ENCODE measurements at regions not wholly inside any gene's neighbourhood (a gene's known extent, or its start where the extent isn't known, plus 50 kb on each side); places are given as distances from the start of the nearest gene placed in this dataset. TPM values are rescaled to one million over a fixed set of nuclear protein-coding genes. Genes with fewer than 3 reads are reported as not detected.

GRCh38 chr12:124365726-124366430 is 71.0 kb downstream of the RFLNA start:
- Histone ChIP-seq H2AK5ac (ENCODE audit: low read length) (no peak overlapping the region), H3K18ac (ENCODE audit: low read length) (no peak overlapping the region), H3K79me2 (ENCODE audit: control insufficient read depth, insufficient read depth, low read length) (no peaks in the 10 kb centered on the region), H3K27ac (ENCODE audit: low read depth, low read length) (no peak overlapping the region), H3K4ac (ENCODE audit: low read depth, low read length) (no peak overlapping the region), H4K8ac (ENCODE audit: low read depth, low read length) (no peak overlapping the region), H3K4me2 (ENCODE audit: low read length) (no peak overlapping the region), H3K9ac (ENCODE audit: low read length) (no peak overlapping the region), H3K4me1 (ENCODE audit: control insufficient read depth, low read depth, low read length) (no peaks in the 10 kb centered on the region), H3K23ac (ENCODE audit: low read length) (no peak overlapping the region), H2BK120ac (ENCODE audit: low read depth, low read length) (no peak overlapping the region), H2BK15ac (replicated peaks; ENCODE audit: low read depth) (no peak overlapping the region), H3K4me3 (ENCODE audit: low read length) (no peak overlapping the region), H3K56ac (ENCODE audit: low read length) (no peak overlapping the region), H3K27me3 (ENCODE audit: insufficient read depth, low read length, poor library complexity) (no peaks in the 10 kb centered on the region), H4K5ac (ENCODE audit: low read length) (no peak overlapping the region), H3K79me1 (ENCODE audit: low read length) (peaks cover 2% of the 10 kb centered on the region), H2BK5ac (ENCODE audit: low read length) (no peak overlapping the region), H3K36me3 (ENCODE audit: control insufficient read depth, insufficient read depth, low read length) (peaks cover 2% of the 10 kb centered on the region)
- WGBS (ENCODE audit: extremely low coverage, insufficient coverage, low lambda C conversion rate), result no CpG with 5 or more reads among the region's 23 CpGs
- no peak for DNase-seq

Small RNA genes in the stretch of these regions (small RNA-seq; reads per million reads assigned to genes)
- not detected for gene AC073916.1 (ENCODE audit: insufficient read depth)

All from mesendoderm (in vitro differentiated cells).